HFFc6 (cell line): ENCODE measurements at regions not wholly inside any gene's neighbourhood (a gene's known extent, or its start where the extent isn't known, plus 50 kb on each side); places are given as distances from the start of the nearest gene placed in this dataset.
A peak's percentile ranks its signal among the peaks of the same experiment; 100 is the strongest.

ENCODE experiments used
- DNase-seq: peaks from one replicate; pipeline ENCODE4 v3.0.0-alpha.2; 2018
- H3K27ac Mint-ChIP-seq: 2 replicates; pipeline ENCODE4 v1.8.0; 2020; ENCODE audit warnings: mild to moderate bottlenecking, mixed read lengths
- H3K27me3 Mint-ChIP-seq: 2 replicates; pipeline ENCODE4 v1.8.0; 2021; ENCODE audit warnings: mild to moderate bottlenecking, moderate library complexity, mixed read lengths; ENCODE audit not compliant: insufficient read depth
- H3K36me3 Mint-ChIP-seq: 2 replicates; pipeline ENCODE4 v1.8.0; 2021; ENCODE audit warnings: low read depth, mixed read lengths
- H3K4me1 Mint-ChIP-seq: 2 replicates; pipeline ENCODE4 v1.8.0; 2020; ENCODE audit warnings: low read depth, mixed read lengths
- H3K4me3 Mint-ChIP-seq: 2 replicates; pipeline ENCODE4 v1.8.0; 2020; ENCODE audit warnings: mild to moderate bottlenecking, moderate library complexity, mixed read lengths
- H3K9me3 Mint-ChIP-seq: 2 replicates; pipeline ENCODE4 v1.8.0; 2020; ENCODE audit warnings: mild to moderate bottlenecking, mixed read lengths
- TF ChIP-seq, protein P1 (sequence below): fragments of 200-600 bp; sonication (generic); IDR thresholded peaks from 2 replicates; pipeline ENCODE4 v1.5.0; 2021; ENCODE audit warnings: antibody characterized with exemption, mild to moderate bottlenecking

DNA sequence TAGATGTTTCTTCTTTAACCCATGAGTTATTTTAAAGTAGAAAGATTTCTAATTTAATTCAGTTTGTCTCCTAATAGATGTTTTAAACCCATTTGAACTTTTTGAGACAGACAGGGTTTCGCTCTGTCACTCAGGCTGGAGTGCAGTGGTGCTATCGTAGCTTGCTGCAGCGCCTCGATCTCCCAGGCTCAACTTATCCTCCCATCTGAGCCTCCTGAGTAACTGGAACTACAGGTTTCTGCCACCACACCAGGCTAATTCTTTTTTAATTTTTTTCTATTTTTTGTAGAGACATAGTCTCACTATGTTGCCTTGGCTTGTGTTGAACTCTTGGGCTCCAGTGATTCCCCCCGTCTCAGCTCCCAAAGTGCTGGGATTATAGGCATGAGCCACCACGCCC lies 53.0 kb upstream of the RAB18 start:
- no peaks in the 10 kb centered on the region for H3K9me3 Mint-ChIP-seq
- no peak overlapping the region for H3K27ac Mint-ChIP-seq
- no peak for DNase-seq
- H3K27me3 Mint-ChIP-seq: peaks cover 2% of the 10 kb centered on the region
- TF ChIP-seq, protein P1, sequence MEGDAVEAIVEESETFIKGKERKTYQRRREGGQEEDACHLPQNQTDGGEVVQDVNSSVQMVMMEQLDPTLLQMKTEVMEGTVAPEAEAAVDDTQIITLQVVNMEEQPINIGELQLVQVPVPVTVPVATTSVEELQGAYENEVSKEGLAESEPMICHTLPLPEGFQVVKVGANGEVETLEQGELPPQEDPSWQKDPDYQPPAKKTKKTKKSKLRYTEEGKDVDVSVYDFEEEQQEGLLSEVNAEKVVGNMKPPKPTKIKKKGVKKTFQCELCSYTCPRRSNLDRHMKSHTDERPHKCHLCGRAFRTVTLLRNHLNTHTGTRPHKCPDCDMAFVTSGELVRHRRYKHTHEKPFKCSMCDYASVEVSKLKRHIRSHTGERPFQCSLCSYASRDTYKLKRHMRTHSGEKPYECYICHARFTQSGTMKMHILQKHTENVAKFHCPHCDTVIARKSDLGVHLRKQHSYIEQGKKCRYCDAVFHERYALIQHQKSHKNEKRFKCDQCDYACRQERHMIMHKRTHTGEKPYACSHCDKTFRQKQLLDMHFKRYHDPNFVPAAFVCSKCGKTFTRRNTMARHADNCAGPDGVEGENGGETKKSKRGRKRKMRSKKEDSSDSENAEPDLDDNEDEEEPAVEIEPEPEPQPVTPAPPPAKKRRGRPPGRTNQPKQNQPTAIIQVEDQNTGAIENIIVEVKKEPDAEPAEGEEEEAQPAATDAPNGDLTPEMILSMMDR: no peak
- H3K36me3 Mint-ChIP-seq: no peaks in the 10 kb centered on the region
- H3K4me1 Mint-ChIP-seq: peaks cover 28% of the 10 kb centered on the region
- no peak overlapping the region for H3K4me3 Mint-ChIP-seq

DNA sequence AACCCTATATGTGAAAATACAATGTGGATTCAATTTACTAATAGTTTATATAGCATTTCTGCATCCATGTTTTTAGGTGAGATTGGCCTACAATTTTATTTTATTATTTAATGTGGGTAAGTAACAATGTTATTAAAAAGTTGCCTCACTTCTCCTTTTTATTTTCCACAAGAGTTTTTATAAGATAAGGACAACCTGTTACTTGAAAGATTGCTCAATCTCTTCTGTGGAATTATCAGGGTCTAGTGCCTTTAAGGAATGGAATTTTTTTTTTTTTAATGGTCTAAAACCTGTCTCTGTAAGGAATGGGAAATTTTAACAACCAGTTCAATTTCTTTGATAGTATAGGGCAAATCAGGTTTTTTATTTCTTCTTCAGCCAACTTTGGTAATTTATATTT lies 53.9 kb upstream of the RAB18 start:
- Mint-ChIP-seq H3K4me1 (peaks cover 32% of the 10 kb centered on the region), H3K4me3 (no peak overlapping the region), H3K9me3 (no peaks in the 10 kb centered on the region), H3K36me3 (no peaks in the 10 kb centered on the region), H3K27me3 (peaks cover 2% of the 10 kb centered on the region), H3K27ac (no peak overlapping the region)
- TF ChIP-seq, protein P1: no peak
- no peak for DNase-seq

DNA sequence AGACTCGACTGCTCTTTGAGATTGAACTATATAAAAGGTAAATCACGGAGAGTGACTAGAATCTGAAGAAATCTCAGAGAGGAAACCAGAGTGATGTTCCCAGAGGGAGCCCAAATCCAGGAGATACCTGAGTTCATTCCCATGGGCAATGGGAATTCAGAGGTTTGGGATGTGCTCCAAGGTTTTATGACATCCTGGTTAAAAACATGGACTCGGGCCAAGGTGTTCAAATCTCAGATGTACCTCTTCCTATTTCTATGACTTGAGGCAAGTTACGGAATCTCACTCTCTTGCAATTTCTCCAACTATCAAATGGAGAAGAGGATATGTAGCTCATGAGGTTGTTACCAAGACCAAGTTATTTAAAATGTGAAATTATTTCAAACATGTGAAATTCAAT lies 54.5 kb upstream of the RAB18 start:
- Mint-ChIP-seq H3K4me1 (peaks cover 32% of the 10 kb centered on the region), H3K27me3 (peaks cover 2% of the 10 kb centered on the region), H3K36me3 (no peaks in the 10 kb centered on the region), H3K27ac (no peak overlapping the region), H3K4me3 (no peak overlapping the region), H3K9me3 (no peaks in the 10 kb centered on the region)
- no peak for DNase-seq
- TF ChIP-seq, protein P1: no peak

DNA sequence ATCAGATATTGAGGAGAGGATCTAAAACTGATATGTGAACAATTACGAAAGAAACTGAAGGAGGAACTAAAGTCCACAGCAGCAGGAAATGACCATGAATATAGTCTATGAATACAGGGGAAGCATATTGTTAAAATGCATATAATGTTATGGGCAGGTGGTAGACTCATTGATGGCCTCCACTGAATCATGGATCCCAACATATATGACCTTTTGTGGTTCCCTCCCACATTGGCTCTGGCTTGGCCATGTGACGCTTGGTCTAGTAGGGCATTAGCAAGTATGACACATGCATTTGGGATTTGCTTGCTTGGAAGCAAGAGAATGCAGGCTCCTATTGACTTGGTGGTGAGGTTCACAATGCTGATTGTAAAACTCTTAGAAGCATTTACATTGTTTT lies 55.2 kb upstream of the RAB18 start:
- H3K27me3 Mint-ChIP-seq: no peaks in the 10 kb centered on the region; the same call in none of the 2 replicates
- peaks cover 32% of the 10 kb centered on the region for H3K4me1 Mint-ChIP-seq
- no peak overlapping the region for H3K4me3 Mint-ChIP-seq
- no peaks in the 10 kb centered on the region for H3K9me3 Mint-ChIP-seq
- H3K36me3 Mint-ChIP-seq: no peaks in the 10 kb centered on the region
- TF ChIP-seq, protein P1: no peak
- peak; percentile 79 for DNase-seq
- H3K27ac Mint-ChIP-seq: no peak overlapping the region

DNA sequence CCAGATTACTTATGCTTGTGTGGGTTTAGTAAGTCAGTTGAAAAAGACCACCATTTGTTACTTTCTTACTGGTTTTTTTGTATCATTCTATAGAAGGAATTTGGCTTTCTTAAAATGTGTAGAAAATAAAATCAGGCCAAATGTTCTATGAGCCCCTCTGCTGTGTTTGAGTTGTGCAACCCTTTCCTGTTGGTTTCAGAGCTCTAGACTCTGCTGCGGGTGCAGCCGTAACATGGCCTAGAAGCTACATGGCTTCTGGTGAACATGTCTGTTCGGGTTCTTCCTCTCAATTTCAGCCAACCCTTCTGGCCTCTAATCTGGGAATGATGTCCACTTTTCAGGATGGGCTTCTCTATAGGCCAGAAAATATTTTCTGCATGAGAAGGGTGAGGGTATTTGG lies 56.6 kb upstream of the RAB18 start:
- no peak for DNase-seq
- TF ChIP-seq, protein P1: no peak

More for the DNA sequence above, 56.6 kb upstream of the RAB18 start:
- no peak overlapping the region for H3K4me3 Mint-ChIP-seq
- peaks cover 32% of the 10 kb centered on the region for H3K4me1 Mint-ChIP-seq
- H3K9me3 Mint-ChIP-seq: no peaks in the 10 kb centered on the region
- no peaks in the 10 kb centered on the region for H3K36me3 Mint-ChIP-seq
- no peak overlapping the region for H3K27ac Mint-ChIP-seq
- no peaks in the 10 kb centered on the region; the same call in 1 of the 2 replicates for H3K27me3 Mint-ChIP-seq
